ENCODE measurements at regions not wholly inside any gene's neighbourhood (a gene's known extent, or its start where the extent isn't known, plus 50 kb on each side); places are given as distances from the start of the nearest gene placed in this dataset.

DNA sequence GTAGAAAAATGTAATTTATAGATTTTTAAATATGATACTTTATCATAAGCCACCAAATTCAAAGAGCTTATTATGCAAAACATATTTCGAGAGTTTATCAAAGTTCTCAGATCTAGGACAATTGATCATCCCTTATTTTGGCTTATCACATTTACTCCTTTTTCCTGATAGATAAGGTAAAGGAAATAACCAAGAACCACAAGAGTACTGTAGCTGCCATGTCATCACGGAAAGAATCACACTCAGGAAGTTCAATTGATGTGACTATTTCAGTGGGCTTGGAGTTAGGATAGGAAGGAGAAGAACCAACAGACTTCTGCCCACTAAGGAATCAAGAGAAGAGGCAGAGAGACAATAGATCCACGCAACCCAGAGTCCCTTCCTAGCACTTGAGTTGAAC is 142.7 kb upstream of the TMCO5A start:
- TF ChIP-seq, protein P1, sequence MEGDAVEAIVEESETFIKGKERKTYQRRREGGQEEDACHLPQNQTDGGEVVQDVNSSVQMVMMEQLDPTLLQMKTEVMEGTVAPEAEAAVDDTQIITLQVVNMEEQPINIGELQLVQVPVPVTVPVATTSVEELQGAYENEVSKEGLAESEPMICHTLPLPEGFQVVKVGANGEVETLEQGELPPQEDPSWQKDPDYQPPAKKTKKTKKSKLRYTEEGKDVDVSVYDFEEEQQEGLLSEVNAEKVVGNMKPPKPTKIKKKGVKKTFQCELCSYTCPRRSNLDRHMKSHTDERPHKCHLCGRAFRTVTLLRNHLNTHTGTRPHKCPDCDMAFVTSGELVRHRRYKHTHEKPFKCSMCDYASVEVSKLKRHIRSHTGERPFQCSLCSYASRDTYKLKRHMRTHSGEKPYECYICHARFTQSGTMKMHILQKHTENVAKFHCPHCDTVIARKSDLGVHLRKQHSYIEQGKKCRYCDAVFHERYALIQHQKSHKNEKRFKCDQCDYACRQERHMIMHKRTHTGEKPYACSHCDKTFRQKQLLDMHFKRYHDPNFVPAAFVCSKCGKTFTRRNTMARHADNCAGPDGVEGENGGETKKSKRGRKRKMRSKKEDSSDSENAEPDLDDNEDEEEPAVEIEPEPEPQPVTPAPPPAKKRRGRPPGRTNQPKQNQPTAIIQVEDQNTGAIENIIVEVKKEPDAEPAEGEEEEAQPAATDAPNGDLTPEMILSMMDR (IDR thresholded peaks at IDR 0.05; ENCODE audit: low read length), result no peak
- no peak for TF ChIP-seq EZH2 (IDR thresholded peaks at IDR 0.05; ENCODE audit: borderline replicate concordance, low read length)
